ENCODE measurements at regions not wholly inside any gene's neighbourhood (a gene's known extent, or its start where the extent isn't known, plus 50 kb on each side); places are given as distances from the start of the nearest gene placed in this dataset.

GRCh38 chr2:196251132-196251531, 79.8 kb upstream of the STK17B start:
- Histone ChIP-seq H3K27me3 (ENCODE audit: insufficient read depth, low read length) (no peaks in the 10 kb centered on the region), H3K9me2 (ENCODE audit: low read depth, low read length) (no peaks in the 10 kb centered on the region), H2AFZ (ENCODE audit: low read length) (0 out of 2 replicates have a peak overlapping the region, but pooled peaks have one; percentile 63), H3K27ac (ENCODE audit: low read depth, low read length, poor library complexity, severe bottlenecking) (no peak overlapping the region), H3K36me3 (ENCODE audit: insufficient read depth, low read length) (no peaks in the 10 kb centered on the region), H3K79me2 (ENCODE audit: insufficient read depth, low read length) (no peaks in the 10 kb centered on the region), H3K9me3 (ENCODE audit: low read length) (no peaks in the 10 kb centered on the region), H3K4me2 (ENCODE audit: low read length) (no peak overlapping the region), H3K9ac (ENCODE audit: low read length) (no peak overlapping the region), H3K4me3 (ENCODE audit: low read depth, low read length, poor library complexity, severe bottlenecking) (no peak overlapping the region), H3K4me1 (ENCODE audit: insufficient read depth, low read length, severe bottlenecking) (peaks cover 46% of the 10 kb centered on the region), H3F3A (ENCODE audit: insufficient read depth, low read length) (no peaks in the 10 kb centered on the region), H4K20me1 (ENCODE audit: insufficient read depth, low read length) (no peaks in the 10 kb centered on the region)
- TF ChIP-seq CTCF (IDR thresholded peaks at IDR 0.05; ENCODE audit: low read length) (no peak), EZH2 (IDR thresholded peaks at IDR 0.05; ENCODE audit: borderline replicate concordance, low read length) (no peak)

- Histone ChIP-seq H3K4me3 (ENCODE audit: low read depth, low read length, poor library complexity, severe bottlenecking) (no peak overlapping the region), H3K4me2 (ENCODE audit: low read length) (no peak overlapping the region), H3K27ac (ENCODE audit: low read depth, low read length, poor library complexity, severe bottlenecking) (no peak overlapping the region), H4K20me1 (ENCODE audit: insufficient read depth, low read length) (no peaks in the 10 kb centered on the region), H3K36me3 (ENCODE audit: insufficient read depth, low read length) (no peaks in the 10 kb centered on the region), H3K9me2 (ENCODE audit: low read depth, low read length) (no peaks in the 10 kb centered on the region), H3K4me1 (ENCODE audit: insufficient read depth, low read length, severe bottlenecking) (peaks cover 36% of the 10 kb centered on the region), H3K79me2 (ENCODE audit: insufficient read depth, low read length) (no peaks in the 10 kb centered on the region), H3K9ac (ENCODE audit: low read length) (no peak overlapping the region), H3K27me3 (ENCODE audit: insufficient read depth, low read length) (no peaks in the 10 kb centered on the region), H3F3A (ENCODE audit: insufficient read depth, low read length) (no peaks in the 10 kb centered on the region), H2AFZ (ENCODE audit: low read length) (no peak overlapping the region), H3K9me3 (ENCODE audit: low read length) (no peaks in the 10 kb centered on the region)
- TF ChIP-seq CTCF (IDR thresholded peaks at IDR 0.05; ENCODE audit: low read length) (no peak), EZH2 (IDR thresholded peaks at IDR 0.05; ENCODE audit: borderline replicate concordance, low read length) (no peak)
Measured at GRCh38 chr2:196252408-196253115, 81.2 kb upstream of the STK17B start.

- no peaks in the 10 kb centered on the region for H3K9me2 ChIP-seq (ENCODE audit: low read depth, low read length)
- no peak overlapping the region for H3K4me3 ChIP-seq (ENCODE audit: low read depth, low read length, poor library complexity, severe bottlenecking)
- H2AFZ ChIP-seq (ENCODE audit: low read length) = no peak overlapping the region
- no peak overlapping the region for H3K9ac ChIP-seq (ENCODE audit: low read length)
- no peaks in the 10 kb centered on the region for H3F3A ChIP-seq (ENCODE audit: insufficient read depth, low read length)
- H3K79me2 ChIP-seq (ENCODE audit: insufficient read depth, low read length) = no peaks in the 10 kb centered on the region
- H3K27me3 ChIP-seq (ENCODE audit: insufficient read depth, low read length) = no peaks in the 10 kb centered on the region
- TF ChIP-seq CTCF (IDR thresholded peaks at IDR 0.05; ENCODE audit: low read length) (no peak), EZH2 (IDR thresholded peaks at IDR 0.05; ENCODE audit: borderline replicate concordance, low read length) (no peak)
- H3K36me3 ChIP-seq (ENCODE audit: insufficient read depth, low read length) = no peaks in the 10 kb centered on the region
- no peak overlapping the region for H3K4me2 ChIP-seq (ENCODE audit: low read length)
- H3K4me1 ChIP-seq (ENCODE audit: insufficient read depth, low read length, severe bottlenecking) = peaks cover 31% of the 10 kb centered on the region
- H3K27ac ChIP-seq (ENCODE audit: low read depth, low read length, poor library complexity, severe bottlenecking) = no peak overlapping the region
- no peaks in the 10 kb centered on the region for H4K20me1 ChIP-seq (ENCODE audit: insufficient read depth, low read length)
- no peaks in the 10 kb centered on the region for H3K9me3 ChIP-seq (ENCODE audit: low read length)
Measured at GRCh38 chr2:196253116-196253480, 81.7 kb upstream of the STK17B start.

Data from OCI-LY1 (cell line).